OCI-LY7 (cell line): ENCODE measurements at regions not wholly inside any gene's neighbourhood (a gene's known extent, or its start where the extent isn't known, plus 50 kb on each side); places are given as distances from the start of the nearest gene placed in this dataset.

Experiments
- EZH2phosphoT487 ChIP-seq: fragments of 200-600 bp; sonication (generic); IDR thresholded peaks from 2 replicates; pipeline ENCODE4 v1.6.1; 2018; ENCODE audit warnings: low read depth, borderline replicate concordance, mild to moderate bottlenecking, mixed run types, antibody characterized with exemption, low read length, moderate library complexity, mixed read lengths
- TF ChIP-seq, protein P1 (sequence below): fragments of 200-600 bp; sonication (generic); conservative IDR thresholded peaks from 2 replicates; pipeline ENCODE4 v1.5.1; 2014; ENCODE audit warnings: mild to moderate bottlenecking, antibody characterized with exemption, low read length, moderate library complexity, mixed read lengths

DNA sequence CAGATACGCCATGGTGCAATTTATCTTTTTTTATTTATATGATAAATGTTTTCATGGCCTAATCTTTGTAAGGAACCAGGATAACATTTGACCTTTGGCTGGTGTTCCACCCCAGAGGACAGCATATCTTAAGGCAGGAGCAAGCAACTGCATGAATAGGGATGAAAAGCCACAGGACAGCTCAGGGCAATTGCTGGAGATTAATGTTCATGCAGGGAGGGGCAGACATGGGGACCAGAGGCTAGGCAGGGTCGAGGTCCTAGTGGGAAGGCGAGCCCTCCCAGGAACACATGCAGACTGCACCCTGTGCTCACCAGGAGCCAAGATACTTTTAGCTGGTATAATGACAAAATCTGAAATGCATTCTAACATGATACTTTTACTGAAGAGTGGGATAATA lies 74.4 kb upstream of the HAO2 start:
- TF ChIP-seq, protein P1, sequence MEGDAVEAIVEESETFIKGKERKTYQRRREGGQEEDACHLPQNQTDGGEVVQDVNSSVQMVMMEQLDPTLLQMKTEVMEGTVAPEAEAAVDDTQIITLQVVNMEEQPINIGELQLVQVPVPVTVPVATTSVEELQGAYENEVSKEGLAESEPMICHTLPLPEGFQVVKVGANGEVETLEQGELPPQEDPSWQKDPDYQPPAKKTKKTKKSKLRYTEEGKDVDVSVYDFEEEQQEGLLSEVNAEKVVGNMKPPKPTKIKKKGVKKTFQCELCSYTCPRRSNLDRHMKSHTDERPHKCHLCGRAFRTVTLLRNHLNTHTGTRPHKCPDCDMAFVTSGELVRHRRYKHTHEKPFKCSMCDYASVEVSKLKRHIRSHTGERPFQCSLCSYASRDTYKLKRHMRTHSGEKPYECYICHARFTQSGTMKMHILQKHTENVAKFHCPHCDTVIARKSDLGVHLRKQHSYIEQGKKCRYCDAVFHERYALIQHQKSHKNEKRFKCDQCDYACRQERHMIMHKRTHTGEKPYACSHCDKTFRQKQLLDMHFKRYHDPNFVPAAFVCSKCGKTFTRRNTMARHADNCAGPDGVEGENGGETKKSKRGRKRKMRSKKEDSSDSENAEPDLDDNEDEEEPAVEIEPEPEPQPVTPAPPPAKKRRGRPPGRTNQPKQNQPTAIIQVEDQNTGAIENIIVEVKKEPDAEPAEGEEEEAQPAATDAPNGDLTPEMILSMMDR: no peak
- no peak for TF ChIP-seq EZH2phosphoT487
